ENCODE measurements at regions not wholly inside any gene's neighbourhood (a gene's known extent, or its start where the extent isn't known, plus 50 kb on each side); places are given as distances from the start of the nearest gene placed in this dataset.

DNA sequence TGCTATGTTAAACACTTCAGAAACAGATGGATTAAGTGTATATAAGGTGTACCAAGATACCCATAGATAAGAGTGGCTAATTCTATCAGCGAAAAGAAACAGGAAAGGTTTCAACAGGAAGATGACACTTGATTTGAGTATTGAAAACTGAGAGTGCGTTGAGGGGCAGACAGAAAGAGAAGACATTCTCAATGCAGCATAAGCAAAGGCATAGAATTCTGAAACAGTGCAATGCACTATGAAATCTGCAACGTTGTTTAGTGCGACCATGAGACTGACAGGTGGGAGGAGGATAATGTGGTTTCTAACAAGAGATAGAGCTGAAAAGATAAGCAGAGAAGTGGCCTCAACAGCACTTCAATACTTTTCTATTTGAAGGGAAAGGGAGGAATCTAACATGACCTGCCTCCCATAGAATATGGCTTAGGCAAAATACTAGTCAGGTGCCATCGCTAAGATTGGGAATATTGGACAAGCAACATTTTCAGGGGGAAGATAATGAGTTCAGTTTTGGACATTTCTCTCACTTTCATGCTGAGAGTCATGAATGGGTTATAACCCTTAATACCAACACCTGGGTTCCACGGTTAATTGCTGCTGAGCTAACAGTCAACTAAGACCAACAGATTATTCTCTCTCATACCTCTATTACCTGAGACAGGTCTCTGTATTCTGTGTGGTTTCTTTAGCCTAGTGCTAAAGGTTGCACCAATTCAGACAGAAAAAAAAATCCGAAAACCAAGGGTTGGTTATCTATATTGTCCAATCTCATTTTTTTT is 312.9 kb upstream of the ARID1B start:
- TF ChIP-seq POLR2A (IDR thresholded peaks at IDR 0.05): no peak
- TF ChIP-seq, protein P1, sequence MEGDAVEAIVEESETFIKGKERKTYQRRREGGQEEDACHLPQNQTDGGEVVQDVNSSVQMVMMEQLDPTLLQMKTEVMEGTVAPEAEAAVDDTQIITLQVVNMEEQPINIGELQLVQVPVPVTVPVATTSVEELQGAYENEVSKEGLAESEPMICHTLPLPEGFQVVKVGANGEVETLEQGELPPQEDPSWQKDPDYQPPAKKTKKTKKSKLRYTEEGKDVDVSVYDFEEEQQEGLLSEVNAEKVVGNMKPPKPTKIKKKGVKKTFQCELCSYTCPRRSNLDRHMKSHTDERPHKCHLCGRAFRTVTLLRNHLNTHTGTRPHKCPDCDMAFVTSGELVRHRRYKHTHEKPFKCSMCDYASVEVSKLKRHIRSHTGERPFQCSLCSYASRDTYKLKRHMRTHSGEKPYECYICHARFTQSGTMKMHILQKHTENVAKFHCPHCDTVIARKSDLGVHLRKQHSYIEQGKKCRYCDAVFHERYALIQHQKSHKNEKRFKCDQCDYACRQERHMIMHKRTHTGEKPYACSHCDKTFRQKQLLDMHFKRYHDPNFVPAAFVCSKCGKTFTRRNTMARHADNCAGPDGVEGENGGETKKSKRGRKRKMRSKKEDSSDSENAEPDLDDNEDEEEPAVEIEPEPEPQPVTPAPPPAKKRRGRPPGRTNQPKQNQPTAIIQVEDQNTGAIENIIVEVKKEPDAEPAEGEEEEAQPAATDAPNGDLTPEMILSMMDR (IDR thresholded peaks at IDR 0.05): no peak
- DNase-seq: no peak
- Histone ChIP-seq H3K4me3 (no peak overlapping the region), H3K4me1 (no peaks in the 10 kb centered on the region), H3K36me3 (replicated peaks in 1 of 2; ENCODE audit: insufficient read depth in 1 of 2, low read depth in 2 of 2) (no peaks in the 10 kb centered on the region), H3K27me3 (no peaks in the 10 kb centered on the region), H3K9me3 (no peaks in the 10 kb centered on the region), H3K27ac (no peak overlapping the region)
- WGBS, 2 donors: 53 to 61% methylated on average over 7 of the region's 7 CpGs
- ATAC-seq: no peak
- intact Hi-C loops (cut with DNase I): no loop called here

DNA sequence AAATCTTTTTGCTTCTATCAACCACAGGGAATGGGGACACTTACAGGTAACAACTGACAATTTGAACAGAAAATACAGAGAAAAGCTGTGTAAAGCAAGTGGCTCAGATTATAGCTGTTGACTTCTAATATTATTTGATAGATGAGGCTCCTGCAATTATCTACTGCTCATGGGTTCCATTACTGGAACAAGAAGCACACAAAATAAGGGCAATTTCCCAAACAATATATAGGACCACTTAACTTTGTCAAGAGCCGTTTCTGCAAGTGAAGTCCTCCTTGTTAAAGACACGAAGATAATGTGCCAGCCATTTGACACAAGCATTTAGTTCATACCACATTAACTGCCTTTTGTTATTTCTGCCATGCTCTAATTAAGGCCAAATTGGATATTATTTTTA is 315.5 kb upstream of the ARID1B start:
- H3K9me3 ChIP-seq: no peaks in the 10 kb centered on the region
- intact Hi-C loops (cut with DNase I): no loop called here
- no peaks in the 10 kb centered on the region for H3K4me1 ChIP-seq
- no peaks in the 10 kb centered on the region for H3K27me3 ChIP-seq
- H3K36me3 ChIP-seq (replicated peaks in 1 of 2; ENCODE audit: insufficient read depth in 1 of 2, low read depth in 2 of 2): no peaks in the 10 kb centered on the region
- H3K27ac ChIP-seq: no peak overlapping the region
- ATAC-seq (no peak), DNase-seq (no peak)
- TF ChIP-seq, protein P1 (IDR thresholded peaks at IDR 0.05): no peak
- no peak for TF ChIP-seq POLR2A (IDR thresholded peaks at IDR 0.05)
- no peak overlapping the region for H3K4me3 ChIP-seq
- 61 to 71% methylated on average over 2 of the region's 2 CpGs for WGBS, 2 donors

DNA sequence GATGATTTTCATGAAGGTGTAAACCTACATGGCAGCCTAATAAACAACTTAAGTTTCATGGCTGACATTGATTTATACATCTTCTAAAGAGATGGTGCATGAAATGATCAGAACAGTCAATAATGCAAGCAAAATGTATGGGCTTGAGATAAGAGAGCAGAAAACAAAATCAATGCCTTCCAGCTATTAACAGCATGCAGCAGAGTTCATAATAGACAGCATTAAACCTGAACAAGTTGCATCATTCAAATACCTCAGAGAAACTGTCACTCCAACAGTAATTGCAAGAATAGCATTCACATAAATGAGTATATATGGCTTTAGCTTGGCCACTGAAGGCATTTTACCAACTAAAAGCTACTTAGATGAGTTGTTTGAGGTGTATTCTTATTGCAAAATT is 319.6 kb upstream of the ARID1B start:
- ATAC-seq: no peak
- H3K36me3 ChIP-seq (replicated peaks in 1 of 2; ENCODE audit: insufficient read depth in 1 of 2, low read depth in 2 of 2): no peaks in the 10 kb centered on the region

DNA sequence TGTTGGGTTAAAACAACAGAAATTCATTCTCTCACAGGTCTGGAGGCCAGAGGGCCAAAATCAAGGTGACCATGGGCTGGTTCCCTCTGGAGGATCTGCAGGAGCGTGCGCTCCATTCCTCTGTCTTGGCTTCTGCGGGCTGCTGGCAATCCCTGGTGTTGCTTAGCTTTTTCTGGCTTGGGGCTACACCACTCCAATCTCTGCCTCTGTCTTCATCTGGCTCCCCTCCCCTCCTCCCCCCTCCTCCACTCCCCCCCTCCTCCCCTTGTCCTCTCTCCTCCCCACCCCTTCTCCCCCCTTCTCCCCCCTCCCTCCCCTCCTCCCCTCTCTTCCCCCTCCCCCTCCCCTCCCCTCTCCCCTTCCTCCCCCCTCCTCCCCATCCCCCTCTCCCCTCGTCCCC is 321.3 kb upstream of the ARID1B start:
- no peak overlapping the region for H3K27ac ChIP-seq
- no peaks in the 10 kb centered on the region for H3K27me3 ChIP-seq
- WGBS, 2 donors: 97 to 98% methylated on average over 3 of the region's 4 CpGs
- H3K4me1 ChIP-seq: no peaks in the 10 kb centered on the region
- H3K4me3 ChIP-seq: no peak overlapping the region
- H3K36me3 ChIP-seq (replicated peaks in 1 of 2; ENCODE audit: insufficient read depth in 1 of 2, low read depth in 2 of 2): no peaks in the 10 kb centered on the region
- intact Hi-C loops (cut with DNase I): no loop called here
- DNase-seq (no peak), ATAC-seq (no peak)
- no peaks in the 10 kb centered on the region for H3K9me3 ChIP-seq
- TF ChIP-seq, protein P1 (IDR thresholded peaks at IDR 0.05): no peak
- TF ChIP-seq POLR2A (IDR thresholded peaks at IDR 0.05): no peak

More for the DNA sequence above, 319.6 kb upstream of the ARID1B start:
- intact Hi-C loops (cut with DNase I): no loop called here
- H3K4me3 ChIP-seq: no peak overlapping the region
- H3K27me3 ChIP-seq: no peaks in the 10 kb centered on the region
- no peaks in the 10 kb centered on the region for H3K4me1 ChIP-seq
- H3K9me3 ChIP-seq: no peaks in the 10 kb centered on the region
- H3K27ac ChIP-seq: no peak overlapping the region
- no peak for DNase-seq
- TF ChIP-seq, protein P1 (IDR thresholded peaks at IDR 0.05): no peak
- TF ChIP-seq POLR2A (IDR thresholded peaks at IDR 0.05): no peak

DNA sequence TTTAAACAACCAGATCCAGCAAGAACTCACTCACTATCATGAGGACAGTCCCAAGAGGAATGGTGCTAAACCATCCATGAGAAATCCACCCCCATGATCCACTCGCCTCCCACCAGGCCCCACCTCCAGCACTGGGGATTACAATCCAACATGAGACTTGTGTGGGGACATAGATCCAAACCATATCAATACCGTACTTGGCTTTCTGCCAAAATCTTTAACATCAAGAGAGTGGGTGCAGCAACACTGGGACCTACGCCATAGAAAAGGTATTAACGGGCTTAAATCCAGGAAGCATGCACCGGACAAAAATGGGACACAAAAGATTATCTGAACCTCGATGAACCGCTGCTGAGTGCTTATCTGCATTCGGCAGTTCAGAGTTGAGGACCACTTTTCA is 322.3 kb upstream of the ARID1B start:
- TF ChIP-seq, protein P1 (IDR thresholded peaks at IDR 0.05): no peak
- TF ChIP-seq POLR2A (IDR thresholded peaks at IDR 0.05): no peak
- Histone ChIP-seq H3K9me3 (no peaks in the 10 kb centered on the region), H3K27me3 (no peaks in the 10 kb centered on the region), H3K27ac (no peak overlapping the region), H3K4me3 (no peak overlapping the region), H3K36me3 (replicated peaks in 1 of 2; ENCODE audit: insufficient read depth in 1 of 2, low read depth in 2 of 2) (no peaks in the 10 kb centered on the region), H3K4me1 (no peaks in the 10 kb centered on the region)
- no peak for DNase-seq
- no peak for ATAC-seq
- intact Hi-C loops (cut with DNase I): no loop called here
- WGBS, 2 donors: 73 to 78% methylated on average over 8 of the region's 8 CpGs

All from body of pancreas (tissue), 4 donors.